ENCODE measurements at regions not wholly inside any gene's neighbourhood (a gene's known extent, or its start where the extent isn't known, plus 50 kb on each side); places are given as distances from the start of the nearest gene placed in this dataset.

GRCh38 chr5:16384222-16384621, 81.4 kb downstream of the ZNF622 start:
- WGBS, 2 experiments (ENCODE audit: extremely low coverage in 1 of 2, insufficient coverage in 1 of 2, insufficient read length in 1 of 2, insufficient replicate concordance in 2 of 2, low coverage in 1 of 2, low lambda C conversion rate in 2 of 2, missing lambda C conversion rate in 1 of 2), result 90% methylated on average over 5 of the region's 5 CpGs; no CpG with 5 or more reads in 1 of the 2 experiments
- POLR2A ChIA-PET (ENCODE audit: partially characterized antibody), result no interaction called here

More at GRCh38 chr5:16384222-16384621, 81.4 kb downstream of the ZNF622 start:
- Histone ChIP-seq H4K20me1 (replicated peaks in 1 of 2; ENCODE audit: control insufficient read depth in 1 of 2, insufficient read depth in 2 of 2, low read length in 2 of 2) (no peaks in the 10 kb centered on the region), H3K18ac (ENCODE audit: extremely low read depth, low read length) (no peak overlapping the region), H3K79me1 (ENCODE audit: low read depth, low read length) (no peaks in the 10 kb centered on the region), H2BK5ac (ENCODE audit: low read depth, low read length) (no peak overlapping the region), H3K4me3 (ENCODE audit: extremely low read depth in 1 of 4, insufficient read depth in 2 of 4, low read depth in 3 of 4, low read length in 4 of 4) (no peak overlapping the region), H3K79me2 (ENCODE audit: control insufficient read depth in 1 of 2, insufficient read depth in 2 of 2, low read length in 2 of 2) (no peaks in the 10 kb centered on the region), H4K91ac (replicated peaks; ENCODE audit: insufficient read length, low read length) (no peak overlapping the region), H3K4me2 (ENCODE audit: insufficient read depth in 1 of 2, low read depth in 2 of 2, low read length in 2 of 2) (no peak overlapping the region), H3K23ac (ENCODE audit: insufficient read length) (no peak overlapping the region), H4K5ac (ENCODE audit: insufficient read length, low read depth, low read length) (no peak overlapping the region), H3K14ac (ENCODE audit: insufficient read length) (no peak overlapping the region), H3K9ac (replicated peaks in 1 of 4; ENCODE audit: extremely low read depth in 1 of 4, low read depth in 3 of 4, low read length in 3 of 4) (no peak overlapping the region), H3K27me3 (replicated peaks in 1 of 4; ENCODE audit: control insufficient read depth in 3 of 4, extremely low read depth in 1 of 4, insufficient read depth in 3 of 4, low read length in 3 of 4) (no peaks in the 10 kb centered on the region), H2BK15ac (ENCODE audit: low read length) (no peak overlapping the region), H3K36me3 (ENCODE audit: control insufficient read depth in 2 of 4, insufficient read depth in 4 of 4, low read length in 3 of 4) (no peaks in the 10 kb centered on the region), H3K4ac (replicated peaks; ENCODE audit: insufficient read length, low read depth, low read length) (no peak overlapping the region), H2AK5ac (ENCODE audit: low read depth, low read length) (no peak overlapping the region), H2AFZ (ENCODE audit: low read length) (no peak overlapping the region), H4K8ac (ENCODE audit: extremely low read depth, insufficient read depth, low read length) (no peak overlapping the region), H2BK20ac (ENCODE audit: low read length) (no peak overlapping the region), H3K23me2 (ENCODE audit: low read depth, low read length) (no peaks in the 10 kb centered on the region; the same call in 1 of the 2 replicates), H3K27ac (ENCODE audit: low read depth, low read length) (no peak overlapping the region), H3K9me3 (ENCODE audit: insufficient read depth in 2 of 2, low read depth in 1 of 2, low read length in 1 of 2) (no peaks in the 10 kb centered on the region), H3K4me1 (replicated peaks in 1 of 4; ENCODE audit: control insufficient read depth in 3 of 4, insufficient read depth in 4 of 4, low read length in 3 of 4) (no peaks in the 10 kb centered on the region), H3K56ac (replicated peaks; ENCODE audit: insufficient read length, low read depth, low read length) (no peak overlapping the region), H2BK120ac (replicated peaks; ENCODE audit: low read depth, low read length) (no peak overlapping the region), H2BK12ac (ENCODE audit: low read depth, low read length) (no peak overlapping the region)
- no peak for DNase-seq (ENCODE audit: low read depth in 1 of 2, low spot score in 2 of 2)
- no peak for FAIRE-seq
- CTCF ChIA-PET (ENCODE audit: partially characterized antibody), result interaction anchor here (0.9 to 1.1 kb wide), 2 partner anchors 11 to 279 kb away, joined by 3 read pairs; no protein-coding TSS in a partner anchor
- no peak for TF ChIP-seq MAX (IDR thresholded peaks at IDR 0.05)
- TF ChIP-seq BRCA1 (IDR thresholded peaks at IDR 0.05; ENCODE audit: low read depth, low read length), result no peak
- no peak for TF ChIP-seq RFX5 (IDR thresholded peaks at IDR 0.05; ENCODE audit: borderline replicate concordance, low read depth, low read length)
- TF ChIP-seq RXRA (IDR thresholded peaks at IDR 0.05; ENCODE audit: insufficient read depth, low read depth, low read length), result no peak
- TF ChIP-seq RNF2 (IDR thresholded peaks at IDR 0.05; ENCODE audit: borderline replicate concordance, low read depth, low read length, missing control alignments, poor library complexity, severe bottlenecking), result no peak
- no peak for TF ChIP-seq TAF1 (IDR thresholded peaks at IDR 0.05; ENCODE audit: low read depth, low read length)
- TF ChIP-seq TAF7 (optimal IDR thresholded peaks at IDR 0.05; ENCODE audit: borderline replicate concordance, low read depth, low read length), result no peak
- no peak for TF ChIP-seq CHD1 (IDR thresholded peaks at IDR 0.05; ENCODE audit: low read depth, low read length)
- no peak for TF ChIP-seq CREB1 (IDR thresholded peaks at IDR 0.05)
- TF ChIP-seq SIX5 (IDR thresholded peaks at IDR 0.05; ENCODE audit: low read depth, low read length), result no peak
